Caco-2 (cell line): ENCODE measurements at regions not wholly inside any gene's neighbourhood (a gene's known extent, or its start where the extent isn't known, plus 50 kb on each side); places are given as distances from the start of the nearest gene placed in this dataset.

Source experiments
- BruUV-seq: library from RNA; stranded (reverse); fragments of 400-500 nt; replicated peaks from 2 replicates; lab custom pipeline; 2021; lab: Mats Ljungman, UMichigan
- CTCF ChIA-PET: fragments of 300-600 bp; sonication (Branson Sonifier 250); formaldehyde crosslinking; loops from one replicate; lab custom pipeline; 2022; ENCODE audit warnings: antibody characterized with exemption; lab: Charles Lee
- POLR2A ChIA-PET: fragments of 300-600 bp; sonication (Branson Sonifier 250); formaldehyde crosslinking; loops from one replicate; lab custom pipeline; 2022; ENCODE audit warnings: antibody characterized with exemption; lab: Charles Lee
- DNase-seq, 2 experiments: peaks; one replicate each; pipeline versions ENCODE4 v3.0.0 to v3.0.0-alpha.2; 2020 to 2022
- H3K27me3 ChIP-seq: replicated peaks from 2 replicates; pipeline ENCODE4 v1.6.0; 2011; ENCODE audit warnings: low read length; ENCODE audit not compliant: control insufficient read depth, insufficient read depth
- H3K36me3 ChIP-seq: 2 replicates; pipeline ENCODE4 v1.5.1; 2011; ENCODE audit warnings: low read length; ENCODE audit not compliant: control insufficient read depth, insufficient read depth
- H3K4me1 ChIP-seq: fragments of 250-450 bp; sonication (Bioruptor Pico); 2 replicates; pipeline ENCODE4 v1.5.1; 2020; ENCODE audit warnings: mild to moderate bottlenecking
- H3K4me3 ChIP-seq: 2 replicates; pipeline ENCODE4 v1.5.1; 2011; ENCODE audit warnings: low read depth, mild to moderate bottlenecking, control low read depth, low read length
- H3K9me3 ChIP-seq: fragments of 250-450 bp; sonication (Bioruptor Pico); 2 replicates; pipeline ENCODE4 v1.5.1; 2020; ENCODE audit warnings: mild to moderate bottlenecking, moderate library complexity
- H3K27ac Mint-ChIP-seq: one replicate; pipeline ENCODE4 v1.8.0; 2022; ENCODE audit warnings: mixed read lengths; ENCODE audit not compliant: unreplicated experiment
- H3K27me3 Mint-ChIP-seq: one replicate; pipeline ENCODE4 v1.8.0; 2022; ENCODE audit warnings: mixed read lengths; ENCODE audit not compliant: insufficient read depth, unreplicated experiment
- H3K36me3 Mint-ChIP-seq: one replicate; pipeline ENCODE4 v1.8.0; 2022; ENCODE audit warnings: mild to moderate bottlenecking, mixed read lengths; ENCODE audit not compliant: insufficient read depth, unreplicated experiment
- H3K4me1 Mint-ChIP-seq: one replicate; pipeline ENCODE4 v1.8.0; 2022; ENCODE audit warnings: low read depth, mixed read lengths; ENCODE audit not compliant: unreplicated experiment
- H3K4me3 Mint-ChIP-seq: one replicate; pipeline ENCODE4 v1.8.0; 2022; ENCODE audit warnings: mild to moderate bottlenecking, moderate library complexity, mixed read lengths; ENCODE audit not compliant: unreplicated experiment
- H3K9me3 Mint-ChIP-seq: one replicate; pipeline ENCODE4 v1.8.0; 2022; ENCODE audit warnings: mixed read lengths; ENCODE audit not compliant: unreplicated experiment
- intact Hi-C: fragments of 100-400 bp; cut with micrococcal nuclease; formaldehyde crosslinking; loops from one replicate; pipeline ENCODE4 v1.10.0; 2022; ENCODE audit not compliant: unreplicated experiment
- TF ChIP-seq, protein P1 (sequence below), 2 experiments: fragments of 200-600 bp in 1 of 2; IDR thresholded peaks; 1 replicate in 1 of 2; 2 replicates in 1 of 2; pipeline versions ENCODE4 v1.5.1 to v1.8.0; 2011 to 2022; ENCODE audit warnings: antibody characterized with exemption in 1 of 2, control low read depth in 1 of 2, inconsistent platforms in 1 of 2, low read depth in 1 of 2, low read length in 1 of 2, mild to moderate bottlenecking in 1 of 2, moderate library complexity in 1 of 2; ENCODE audit not compliant: insufficient read depth in 1 of 2, severe bottlenecking in 1 of 2, unreplicated experiment in 1 of 2

DNA sequence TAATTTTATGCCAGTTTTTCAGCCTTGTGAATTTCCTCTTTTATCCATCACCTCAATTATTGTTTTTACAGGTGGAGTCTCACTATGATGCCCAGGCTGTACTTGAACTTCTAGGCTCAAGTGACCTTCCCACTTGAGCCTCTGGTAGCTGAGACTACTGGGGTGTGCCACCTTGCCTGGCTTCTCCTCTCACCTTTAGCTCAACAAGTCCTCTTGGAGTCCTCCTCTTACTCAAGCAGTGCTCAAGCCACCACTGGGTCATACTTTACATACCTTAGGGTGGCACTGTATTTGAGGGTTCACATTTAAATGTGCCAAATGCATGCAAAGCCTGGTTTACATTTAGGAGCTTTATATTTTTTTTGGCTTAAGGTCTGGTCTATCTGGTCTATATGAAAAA is 350.1 kb upstream of the MCTP2 start:
- intact Hi-C loops = loop anchor here (10.0 kb wide), 1 partner anchor 93 kb away; no protein-coding TSS in a partner anchor
- no peaks in the 10 kb centered on the region for H3K4me1 ChIP-seq
- no peaks in the 10 kb centered on the region for H3K9me3 ChIP-seq
- peaks cover 2% of the 10 kb centered on the region for H3K27me3 Mint-ChIP-seq
- CTCF ChIA-PET = interaction anchor here (1.0 kb wide), 1 partner anchor 94 kb away, joined by 3 read pairs; no protein-coding TSS in a partner anchor
- H3K9me3 Mint-ChIP-seq = peaks cover 12% of the 10 kb centered on the region
- no peaks in the 10 kb centered on the region for H3K4me1 Mint-ChIP-seq
- POLR2A ChIA-PET = no interaction called here
- H3K27ac Mint-ChIP-seq = no peak overlapping the region
- H3K36me3 Mint-ChIP-seq = peaks cover 5% of the 10 kb centered on the region
- no peak overlapping the region for H3K4me3 Mint-ChIP-seq
- no peaks in the 10 kb centered on the region for H3K36me3 ChIP-seq
- TF ChIP-seq, protein P1, sequence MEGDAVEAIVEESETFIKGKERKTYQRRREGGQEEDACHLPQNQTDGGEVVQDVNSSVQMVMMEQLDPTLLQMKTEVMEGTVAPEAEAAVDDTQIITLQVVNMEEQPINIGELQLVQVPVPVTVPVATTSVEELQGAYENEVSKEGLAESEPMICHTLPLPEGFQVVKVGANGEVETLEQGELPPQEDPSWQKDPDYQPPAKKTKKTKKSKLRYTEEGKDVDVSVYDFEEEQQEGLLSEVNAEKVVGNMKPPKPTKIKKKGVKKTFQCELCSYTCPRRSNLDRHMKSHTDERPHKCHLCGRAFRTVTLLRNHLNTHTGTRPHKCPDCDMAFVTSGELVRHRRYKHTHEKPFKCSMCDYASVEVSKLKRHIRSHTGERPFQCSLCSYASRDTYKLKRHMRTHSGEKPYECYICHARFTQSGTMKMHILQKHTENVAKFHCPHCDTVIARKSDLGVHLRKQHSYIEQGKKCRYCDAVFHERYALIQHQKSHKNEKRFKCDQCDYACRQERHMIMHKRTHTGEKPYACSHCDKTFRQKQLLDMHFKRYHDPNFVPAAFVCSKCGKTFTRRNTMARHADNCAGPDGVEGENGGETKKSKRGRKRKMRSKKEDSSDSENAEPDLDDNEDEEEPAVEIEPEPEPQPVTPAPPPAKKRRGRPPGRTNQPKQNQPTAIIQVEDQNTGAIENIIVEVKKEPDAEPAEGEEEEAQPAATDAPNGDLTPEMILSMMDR (IDR thresholded peaks at IDR 0.05; ENCODE audit: insufficient read depth in 1 of 2, low read depth in 1 of 2, low read length in 1 of 2, severe bottlenecking in 1 of 2, unreplicated experiment in 1 of 2) = no peak
- BruUV-seq = no TSS peak
- H3K27me3 ChIP-seq = no peaks in the 10 kb centered on the region
- DNase-seq = no peak
- no peak overlapping the region for H3K4me3 ChIP-seq

- intact Hi-C loops = loop anchor here (10.0 kb wide), 1 partner anchor 94 kb away; no protein-coding TSS in a partner anchor
- TF ChIP-seq, protein P1 (IDR thresholded peaks at IDR 0.05; ENCODE audit: insufficient read depth in 1 of 2, low read depth in 1 of 2, low read length in 1 of 2, severe bottlenecking in 1 of 2, unreplicated experiment in 1 of 2) = no peak
- POLR2A ChIA-PET = no interaction called here
- H3K36me3 Mint-ChIP-seq = peaks cover 5% of the 10 kb centered on the region
- Histone ChIP-seq H3K9me3 (no peaks in the 10 kb centered on the region), H3K4me1 (no peaks in the 10 kb centered on the region), H3K4me3 (no peak overlapping the region), H3K27me3 (no peaks in the 10 kb centered on the region), H3K36me3 (no peaks in the 10 kb centered on the region)
- peaks cover 2% of the 10 kb centered on the region for H3K27me3 Mint-ChIP-seq
- no TSS peak for BruUV-seq
- H3K27ac Mint-ChIP-seq = no peak overlapping the region
- no peaks in the 10 kb centered on the region for H3K4me1 Mint-ChIP-seq
- DNase-seq = no peak
- H3K9me3 Mint-ChIP-seq = peaks cover 12% of the 10 kb centered on the region
- CTCF ChIA-PET = no interaction called here
- no peak overlapping the region for H3K4me3 Mint-ChIP-seq
Measured at GRCh38 chr15:93880358-93880757, 351.0 kb upstream of the MCTP2 start.

GRCh38 chr15:93870583-93870982 is 360.8 kb upstream of the MCTP2 start:
- Histone ChIP-seq H3K27me3 (no peaks in the 10 kb centered on the region), H3K36me3 (no peaks in the 10 kb centered on the region), H3K9me3 (no peaks in the 10 kb centered on the region), H3K4me3 (no peak overlapping the region), H3K4me1 (no peaks in the 10 kb centered on the region)
- H3K9me3 Mint-ChIP-seq = no peaks in the 10 kb centered on the region
- H3K4me1 Mint-ChIP-seq = no peaks in the 10 kb centered on the region
- DNase-seq = no peak
- ChIA-PET CTCF (no interaction called here), POLR2A (no interaction called here)
- TF ChIP-seq, protein P1 (IDR thresholded peaks at IDR 0.05; ENCODE audit: insufficient read depth in 1 of 2, low read depth in 1 of 2, low read length in 1 of 2, severe bottlenecking in 1 of 2, unreplicated experiment in 1 of 2) = no peak
- BruUV-seq = no TSS peak
- H3K27ac Mint-ChIP-seq = no peak overlapping the region
- no peaks in the 10 kb centered on the region for H3K36me3 Mint-ChIP-seq
- H3K27me3 Mint-ChIP-seq = no peaks in the 10 kb centered on the region
- intact Hi-C loops = no loop called here
- H3K4me3 Mint-ChIP-seq = no peak overlapping the region
